ENCODE measurements at regions not wholly inside any gene's neighbourhood (a gene's known extent, or its start where the extent isn't known, plus 50 kb on each side); places are given as distances from the start of the nearest gene placed in this dataset.

DNA sequence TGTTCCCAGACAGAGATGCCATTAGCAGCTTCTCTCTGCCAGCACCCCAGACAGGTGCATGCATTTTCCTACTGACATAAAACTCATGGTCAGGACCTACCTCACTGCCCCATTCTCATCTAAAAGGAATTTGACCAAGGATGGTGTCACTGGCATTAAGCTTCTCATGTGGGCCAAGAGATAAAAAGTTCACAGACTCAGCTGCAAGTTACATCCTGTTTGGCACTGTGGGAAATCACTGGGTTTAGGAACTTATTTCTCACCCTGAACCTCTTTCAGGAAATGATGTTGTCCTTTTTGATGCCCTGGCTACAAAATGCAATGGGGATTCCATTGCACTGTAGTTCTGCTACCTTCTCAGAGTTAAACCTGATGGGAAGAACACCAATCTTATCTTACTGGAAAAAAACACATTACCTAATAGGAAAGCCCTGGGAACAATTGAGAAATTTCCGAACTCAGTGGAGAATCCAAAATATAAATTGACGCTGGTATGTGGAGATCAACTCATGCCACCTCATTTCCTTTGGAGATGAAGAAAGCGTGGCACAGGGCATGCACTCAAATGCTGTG, 252.1 kb upstream of the COPS8 start:
- Histone ChIP-seq H4K8ac (ENCODE audit: extremely low read depth, insufficient read depth, low read length) (no peak overlapping the region), H3K79me1 (ENCODE audit: low read depth, low read length) (no peaks in the 10 kb centered on the region), H3K36me3 (ENCODE audit: control insufficient read depth in 2 of 4, insufficient read depth in 4 of 4, low read length in 3 of 4) (no peaks in the 10 kb centered on the region), H2BK5ac (ENCODE audit: low read depth, low read length) (no peak overlapping the region), H2BK120ac (replicated peaks; ENCODE audit: low read depth, low read length) (no peak overlapping the region), H3K27ac (ENCODE audit: low read depth, low read length) (no peak overlapping the region), H3K9ac (replicated peaks in 1 of 4; ENCODE audit: extremely low read depth in 1 of 4, low read depth in 3 of 4, low read length in 3 of 4) (no peak overlapping the region), H3K23ac (ENCODE audit: insufficient read length) (no peak overlapping the region), H2BK20ac (ENCODE audit: low read length) (no peak overlapping the region), H3K14ac (ENCODE audit: insufficient read length) (no peak overlapping the region), H3K18ac (ENCODE audit: extremely low read depth, low read length) (no peak overlapping the region), H3K27me3 (replicated peaks in 1 of 4; ENCODE audit: control insufficient read depth in 3 of 4, extremely low read depth in 1 of 4, insufficient read depth in 3 of 4, low read length in 3 of 4) (no peaks in the 10 kb centered on the region), H4K5ac (ENCODE audit: insufficient read length, low read depth, low read length) (no peak overlapping the region), H3K79me2 (ENCODE audit: control insufficient read depth in 1 of 2, insufficient read depth in 2 of 2, low read length in 2 of 2) (no peaks in the 10 kb centered on the region), H2AFZ (ENCODE audit: low read length) (no peak overlapping the region), H3K4me2 (ENCODE audit: insufficient read depth in 1 of 2, low read depth in 2 of 2, low read length in 2 of 2) (no peak overlapping the region), H3K4me1 (replicated peaks in 1 of 4; ENCODE audit: control insufficient read depth in 3 of 4, insufficient read depth in 4 of 4, low read length in 3 of 4) (no peaks in the 10 kb centered on the region; a peak in 1 of 7 replicates), H2BK15ac (ENCODE audit: low read length) (no peak overlapping the region), H4K91ac (replicated peaks; ENCODE audit: insufficient read length, low read length) (no peak overlapping the region), H3K4me3 (ENCODE audit: extremely low read depth in 1 of 4, insufficient read depth in 2 of 4, low read depth in 3 of 4, low read length in 4 of 4) (no peak overlapping the region), H3K23me2 (ENCODE audit: low read depth, low read length) (no peaks in the 10 kb centered on the region), H2AK5ac (ENCODE audit: low read depth, low read length) (no peak overlapping the region), H3K56ac (replicated peaks; ENCODE audit: insufficient read length, low read depth, low read length) (no peak overlapping the region), H4K20me1 (replicated peaks in 1 of 2; ENCODE audit: control insufficient read depth in 1 of 2, insufficient read depth in 2 of 2, low read length in 2 of 2) (no peaks in the 10 kb centered on the region), H3K4ac (replicated peaks; ENCODE audit: insufficient read length, low read depth, low read length) (no peak overlapping the region), H3K9me3 (ENCODE audit: insufficient read depth in 2 of 2, low read depth in 1 of 2, low read length in 1 of 2) (peaks cover 8 to 17% of the 10 kb centered on the region in 2 experiments), H2BK12ac (ENCODE audit: low read depth, low read length) (no peak overlapping the region)
- WGBS, 2 experiments (ENCODE audit: extremely low coverage in 1 of 2, insufficient coverage in 1 of 2, insufficient read length in 1 of 2, insufficient replicate concordance in 2 of 2, low coverage in 1 of 2, low lambda C conversion rate in 2 of 2, missing lambda C conversion rate in 1 of 2): 100% methylated on average over 3 of the region's 3 CpGs; no CpG with 5 or more reads in 1 of the 2 experiments
- TF ChIP-seq CHD1 (IDR thresholded peaks at IDR 0.05; ENCODE audit: low read depth, low read length) (no peak), CEBPB (IDR thresholded peaks at IDR 0.05; ENCODE audit: low read depth, low read length) (no peak)
- FAIRE-seq: no peak
- no peak for DNase-seq (ENCODE audit: low read depth in 1 of 2, low spot score in 2 of 2)
- ChIA-PET CTCF (ENCODE audit: partially characterized antibody) (interaction anchor here (1.8 kb wide), 1 partner anchor 10 kb away, joined by 4 read pairs; no protein-coding TSS in a partner anchor), POLR2A (ENCODE audit: partially characterized antibody) (no interaction called here)

Measured in H1 (cell line).